ENCODE measurements at regions not wholly inside any gene's neighbourhood (a gene's known extent, or its start where the extent isn't known, plus 50 kb on each side); places are given as distances from the start of the nearest gene placed in this dataset.

DNA sequence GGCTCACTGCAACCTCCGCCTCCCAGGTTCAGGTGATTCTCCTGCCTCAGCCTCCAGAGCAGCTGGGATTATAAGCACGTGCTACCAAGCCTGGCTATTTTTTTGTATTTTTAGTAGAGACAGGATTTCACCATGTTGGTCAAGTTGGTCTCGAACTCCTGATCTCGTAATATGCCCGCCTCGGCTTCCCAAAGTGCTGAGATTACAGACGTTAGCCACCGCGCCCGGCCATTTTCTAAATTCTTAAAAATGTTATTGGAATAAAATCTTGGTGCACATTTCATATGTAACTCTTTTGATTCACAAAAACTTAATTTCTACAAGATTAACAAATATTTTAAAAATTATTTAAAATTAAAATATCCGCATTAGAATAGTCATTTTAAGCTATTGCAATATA is 1480.3 kb upstream of the SPRY2 start:
- DNase-seq (ENCODE audit: low read depth): no peak

DNA sequence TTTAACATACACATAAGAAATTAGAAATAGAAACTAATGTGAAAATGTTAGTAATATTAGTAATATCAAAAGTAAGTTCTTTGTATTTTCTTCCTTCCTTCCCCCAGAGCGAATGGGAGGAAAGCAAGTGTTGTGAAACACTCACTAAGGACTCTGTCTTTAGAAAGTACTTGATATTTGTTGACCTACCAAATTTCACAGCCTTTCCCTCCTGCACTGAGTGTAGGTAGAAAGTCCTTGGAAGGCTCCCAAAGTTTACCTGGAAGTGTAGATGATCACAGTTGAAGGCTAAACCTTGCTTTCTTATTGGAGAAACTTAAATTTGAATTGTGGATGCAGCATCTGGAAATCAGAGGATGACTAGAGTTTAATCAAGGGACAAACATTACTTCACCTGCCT is 1459.5 kb upstream of the SPRY2 start:
- no peak for DNase-seq (ENCODE audit: low read depth)

GRCh38 chr13:81795710-81796109 is 1454.8 kb upstream of the SPRY2 start:
- DNase-seq (ENCODE audit: low read depth): no peak

DNA sequence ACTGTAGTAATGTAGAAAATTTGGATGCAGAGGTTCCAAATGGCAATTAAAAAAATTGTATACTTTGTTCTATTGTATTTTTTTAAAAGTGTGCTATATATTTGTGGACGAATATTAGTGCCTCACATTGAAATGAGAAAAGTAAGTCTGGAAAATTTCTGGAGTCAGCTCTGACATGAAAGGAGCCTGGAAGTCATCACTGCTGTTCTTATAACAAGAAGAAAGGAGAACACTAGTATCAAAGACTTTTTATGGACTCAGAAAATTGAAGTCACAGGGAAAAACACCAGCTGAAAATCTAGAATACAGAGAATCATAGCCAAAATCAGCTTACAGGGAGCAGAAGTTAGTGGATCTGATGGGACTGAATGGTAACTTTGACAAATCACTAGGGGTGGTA is 1450.7 kb upstream of the SPRY2 start:
- no peak for DNase-seq (ENCODE audit: low read depth)

DNA sequence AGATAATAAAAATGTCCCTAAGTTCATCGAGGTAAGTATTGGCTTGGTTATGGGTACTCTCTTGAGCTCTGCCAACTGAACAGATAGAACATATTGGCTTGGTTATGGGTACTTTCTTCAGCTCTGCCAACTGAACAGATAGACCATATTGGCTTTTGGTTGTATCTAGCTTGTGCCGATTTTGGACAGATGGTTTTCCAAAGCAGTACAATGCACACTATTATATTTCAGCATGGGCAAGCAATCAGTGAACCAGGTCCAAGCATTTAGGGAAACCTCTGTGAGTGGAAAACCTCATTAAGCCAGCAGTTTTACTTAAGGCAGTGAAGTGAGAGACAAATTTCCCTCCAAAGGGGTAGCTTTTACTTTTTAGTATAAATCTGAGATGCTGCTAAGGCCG is 1440.5 kb upstream of the SPRY2 start:
- DNase-seq (ENCODE audit: low read depth): no peak

- DNase-seq (ENCODE audit: low read depth): no peak
These were observed 1439.0 kb upstream of the SPRY2 start for GRCh38 chr13:81779876-81780275.

DNA sequence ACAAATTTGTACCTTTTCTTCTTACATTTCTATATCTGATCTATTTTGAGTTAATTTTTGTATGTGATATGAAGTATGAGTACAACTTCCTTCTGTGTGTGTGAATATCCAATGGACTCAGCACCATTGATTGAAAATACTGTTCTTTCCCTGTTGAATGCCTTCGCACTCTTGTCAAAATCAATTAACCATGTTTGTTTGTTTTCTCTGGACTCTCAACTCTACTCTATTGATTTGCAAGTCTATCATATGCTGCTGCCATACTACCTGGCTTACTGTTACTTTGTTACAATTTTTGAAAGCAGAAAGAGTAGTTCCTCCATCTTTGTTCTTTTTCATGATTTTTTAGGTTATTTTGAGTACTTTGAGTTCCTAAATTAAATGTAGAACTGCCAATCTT is 1437.4 kb upstream of the SPRY2 start:
- no peak for DNase-seq (ENCODE audit: low read depth)

DNA sequence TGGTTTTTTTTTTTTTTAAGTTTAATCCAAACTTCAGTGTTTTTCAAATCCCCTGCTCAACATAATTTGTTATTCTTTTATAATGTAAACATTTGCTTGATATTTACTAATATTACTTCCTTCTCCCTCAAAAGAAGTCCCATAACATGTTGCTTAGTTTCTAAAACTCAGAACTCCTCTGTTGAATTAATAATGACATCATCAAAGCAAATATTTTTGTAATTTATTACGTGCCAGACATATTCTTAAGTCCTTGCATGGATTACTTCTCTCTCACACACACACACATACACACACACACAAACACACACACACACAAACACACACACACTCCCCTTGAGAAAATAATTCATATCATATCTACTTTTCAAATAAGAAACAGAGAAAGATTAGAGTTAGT is 1432.3 kb upstream of the SPRY2 start:
- no peak for DNase-seq (ENCODE audit: low read depth)

DNA sequence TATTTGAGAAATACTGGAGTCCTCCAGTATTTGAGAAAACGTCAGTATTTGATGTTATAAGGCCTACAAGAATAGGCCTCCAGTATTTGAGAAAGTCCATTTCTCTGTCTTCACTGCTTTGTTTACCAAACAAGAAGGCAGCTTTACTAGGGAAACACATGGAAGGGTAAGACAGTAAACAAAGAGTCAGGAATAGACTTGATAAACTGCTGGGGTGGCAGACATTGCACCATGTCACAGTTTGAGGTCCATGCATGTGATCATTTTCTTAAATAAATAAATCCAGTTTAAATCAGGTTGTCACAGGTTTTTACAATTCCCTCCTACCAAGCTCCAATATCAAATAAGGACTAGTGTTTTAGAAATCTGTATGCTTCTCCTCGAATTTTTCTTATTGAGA is 1431.0 kb upstream of the SPRY2 start:
- no peak for DNase-seq (ENCODE audit: low read depth)

DNA sequence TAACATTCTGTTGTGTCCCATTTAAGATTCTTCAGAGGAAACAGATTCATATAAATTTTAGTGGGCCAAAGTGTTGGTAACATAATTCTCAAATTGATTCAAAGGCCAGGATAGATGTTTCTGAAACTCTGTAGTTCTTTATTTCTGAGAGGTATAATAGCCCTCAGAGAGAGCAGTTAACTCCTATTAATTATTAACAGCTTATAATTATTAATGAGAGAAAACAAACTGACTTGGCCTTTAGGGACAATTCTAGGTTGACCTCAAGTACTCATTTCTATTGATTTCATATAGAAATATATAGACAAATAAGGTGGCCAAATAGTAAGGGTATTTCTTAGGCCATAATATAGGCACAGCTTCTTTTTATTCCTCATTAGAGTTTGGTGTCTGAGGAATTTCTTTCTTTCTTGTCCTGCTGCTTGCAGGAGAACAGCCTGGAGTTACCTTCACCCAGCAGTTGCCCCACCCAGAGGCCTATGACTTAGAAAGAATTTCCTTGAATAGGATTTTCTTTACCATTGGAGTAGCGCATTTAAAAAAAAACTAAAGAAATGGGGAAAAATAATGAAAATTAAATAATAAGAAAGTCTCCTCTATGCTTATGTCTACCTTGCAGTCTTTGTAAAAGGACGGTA is 1430.1 kb upstream of the SPRY2 start:
- DNase-seq (ENCODE audit: low read depth): no peak

DNA sequence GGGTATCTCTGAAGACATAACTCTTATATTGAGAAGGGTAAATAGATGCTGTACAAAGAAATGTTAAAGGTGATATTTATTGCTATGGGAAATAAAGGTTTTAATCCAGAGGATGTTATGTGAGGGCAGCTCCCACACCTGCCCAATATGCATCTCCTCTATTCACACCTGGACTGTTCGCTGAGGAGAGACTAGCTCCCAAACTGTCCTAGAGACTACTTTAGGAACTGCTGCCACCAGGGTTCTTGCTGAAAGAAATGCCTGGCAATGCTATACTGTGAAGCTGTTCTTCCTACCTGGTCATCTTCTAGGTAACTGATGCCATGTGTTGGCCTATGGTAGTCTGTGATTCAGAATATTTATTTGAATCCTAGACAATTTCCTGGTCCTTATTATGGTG is 1421.5 kb upstream of the SPRY2 start:
- DNase-seq (ENCODE audit: low read depth): no peak

DNA sequence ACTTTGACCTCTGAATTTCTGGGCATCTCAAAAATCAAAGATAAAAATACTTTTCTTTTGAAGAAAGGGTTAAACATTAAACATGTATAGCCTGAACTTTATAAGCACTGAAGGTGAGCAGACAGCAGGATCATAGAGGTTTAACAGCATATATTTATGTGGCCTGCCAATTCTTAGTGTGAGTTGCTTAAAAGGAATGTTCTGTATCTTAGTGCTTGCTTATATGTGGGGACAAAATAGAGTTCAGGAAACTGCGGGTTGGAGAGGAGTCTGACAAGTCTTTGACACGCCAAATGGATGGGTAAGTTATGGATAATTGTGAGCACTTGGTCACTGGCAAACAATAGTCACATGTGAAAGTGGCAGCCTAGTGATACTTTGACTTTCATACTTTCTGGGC is 1419.4 kb upstream of the SPRY2 start:
- DNase-seq (ENCODE audit: low read depth): no peak

DNA sequence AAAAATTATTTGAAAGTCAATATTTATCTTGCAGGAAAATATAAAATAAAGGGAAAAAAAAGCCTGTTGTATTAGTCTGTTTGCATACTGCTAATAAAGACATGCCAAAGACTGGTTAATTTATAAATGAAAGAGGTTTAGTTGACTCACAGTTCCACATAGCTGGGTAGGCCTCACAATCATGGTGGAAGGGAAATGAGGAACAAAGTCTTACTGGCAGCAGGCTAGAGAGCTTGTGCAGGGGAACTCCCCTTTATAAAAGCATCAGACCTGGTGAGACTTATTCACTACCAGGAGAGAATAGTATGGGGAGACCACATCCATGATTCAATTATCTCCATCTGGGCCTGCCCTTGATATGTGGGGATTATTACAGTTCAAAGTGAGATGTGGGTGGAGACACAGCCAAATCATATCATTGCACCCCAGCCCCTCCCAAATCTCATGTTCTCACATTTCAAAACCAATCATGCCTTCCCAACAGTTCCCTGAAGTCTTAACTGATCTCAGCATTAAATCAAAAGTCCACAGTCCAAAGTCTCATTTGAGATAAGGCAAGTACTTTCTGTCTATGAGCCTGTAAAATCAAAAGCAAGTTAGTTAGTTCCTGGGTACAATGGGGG is 1416.5 kb upstream of the SPRY2 start:
- no peak for DNase-seq (ENCODE audit: low read depth)

GRCh38 chr13:81745391-81745790 is 1404.5 kb upstream of the SPRY2 start:
- DNase-seq (ENCODE audit: low read depth): no peak

GRCh38 chr13:81738364-81738763 is 1397.4 kb upstream of the SPRY2 start:
- no peak for DNase-seq (ENCODE audit: low read depth)

- DNase-seq (ENCODE audit: low read depth): no peak
These were observed 1385.3 kb upstream of the SPRY2 start for GRCh38 chr13:81726037-81726726.

DNA sequence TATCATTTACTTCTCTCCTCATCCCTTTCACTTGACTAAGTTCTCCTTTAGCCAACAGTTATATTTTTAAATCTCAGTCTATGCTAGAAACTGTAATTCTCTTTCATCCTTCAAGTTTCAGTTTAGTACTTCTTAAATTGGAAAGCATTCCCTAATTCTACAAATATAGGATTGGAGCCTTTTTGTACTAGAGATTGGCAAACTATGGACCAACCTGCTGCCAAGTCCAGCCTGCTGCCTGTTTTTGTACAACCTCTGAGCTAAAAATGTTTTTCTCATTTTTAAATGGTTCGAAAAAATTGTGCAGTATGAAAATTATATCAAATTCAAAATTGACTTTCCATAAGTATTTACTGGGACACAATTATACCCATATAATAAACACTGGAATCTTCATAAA is 1381.5 kb upstream of the SPRY2 start:
- no peak for DNase-seq (ENCODE audit: low read depth)

GRCh38 chr13:81721400-81721799 is 1380.5 kb upstream of the SPRY2 start:
- DNase-seq (ENCODE audit: low read depth): no peak

DNA sequence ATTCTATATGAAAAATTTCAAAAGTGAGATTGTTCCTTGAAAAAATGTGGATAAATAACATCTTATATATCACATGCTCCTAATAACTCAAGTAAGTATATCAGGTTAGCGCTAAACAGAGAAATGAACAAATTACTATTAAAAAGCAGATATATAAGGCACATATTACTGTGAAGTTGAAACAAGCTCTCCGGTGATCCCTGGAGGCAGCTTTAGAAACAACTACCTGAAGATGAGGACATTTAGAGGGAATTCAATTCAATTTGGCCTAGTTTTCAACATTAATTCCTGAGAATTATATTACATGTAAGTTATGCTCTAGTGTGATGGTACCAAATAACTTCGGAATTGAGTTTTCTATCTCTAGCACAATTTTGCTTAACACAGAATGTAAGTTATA is 1373.6 kb upstream of the SPRY2 start:
- no peak for DNase-seq (ENCODE audit: low read depth)

DNA sequence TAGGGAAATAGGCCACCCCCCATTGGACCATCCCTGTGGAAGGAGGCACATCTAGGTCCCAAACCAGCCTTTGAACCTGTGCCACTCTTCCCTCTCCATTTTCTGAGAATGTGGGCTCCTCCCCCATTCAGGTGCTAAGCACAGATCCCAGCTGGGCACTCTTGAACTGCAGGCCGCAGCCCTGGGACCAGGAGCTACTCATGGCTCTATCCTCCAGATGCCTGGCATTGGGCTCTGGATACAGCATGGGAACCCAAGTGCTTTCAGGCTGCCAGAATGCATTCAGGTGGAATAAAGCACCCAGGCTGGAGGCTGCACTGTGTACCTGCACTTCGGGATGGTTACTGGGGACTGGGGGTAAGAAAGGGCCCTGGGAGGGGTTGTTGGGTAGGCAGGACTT is 1372.3 kb upstream of the SPRY2 start:
- DNase-seq (ENCODE audit: low read depth): no peak

GRCh38 chr13:81697826-81698225 is 1356.9 kb upstream of the SPRY2 start:
- DNase-seq (ENCODE audit: low read depth): no peak

DNA sequence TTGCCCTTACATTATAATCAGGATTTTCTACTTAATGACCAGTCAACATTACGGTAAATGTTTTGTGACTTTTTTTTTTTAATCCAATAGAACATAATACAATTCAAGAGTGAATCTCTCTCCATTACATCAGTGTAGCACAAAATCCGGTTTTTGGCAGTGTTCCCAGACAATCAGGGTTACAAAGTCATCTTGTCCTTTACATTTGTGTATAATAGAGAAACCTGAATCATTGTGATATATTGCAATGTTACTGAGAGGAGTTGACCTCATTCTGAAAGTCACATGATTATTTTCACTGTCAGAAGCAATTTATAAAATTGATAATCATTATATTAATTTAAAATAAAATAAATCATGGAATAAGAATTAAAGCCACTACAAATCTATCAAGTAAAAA is 1346.0 kb upstream of the SPRY2 start:
- peak; percentile 1 for DNase-seq (ENCODE audit: low read depth)

GRCh38 chr13:81683521-81683920 is 1342.6 kb upstream of the SPRY2 start:
- DNase-seq (ENCODE audit: low read depth): no peak
